ENCODE measurements at regions not wholly inside any gene's neighbourhood (a gene's known extent, or its start where the extent isn't known, plus 50 kb on each side); places are given as distances from the start of the nearest gene placed in this dataset.

DNA sequence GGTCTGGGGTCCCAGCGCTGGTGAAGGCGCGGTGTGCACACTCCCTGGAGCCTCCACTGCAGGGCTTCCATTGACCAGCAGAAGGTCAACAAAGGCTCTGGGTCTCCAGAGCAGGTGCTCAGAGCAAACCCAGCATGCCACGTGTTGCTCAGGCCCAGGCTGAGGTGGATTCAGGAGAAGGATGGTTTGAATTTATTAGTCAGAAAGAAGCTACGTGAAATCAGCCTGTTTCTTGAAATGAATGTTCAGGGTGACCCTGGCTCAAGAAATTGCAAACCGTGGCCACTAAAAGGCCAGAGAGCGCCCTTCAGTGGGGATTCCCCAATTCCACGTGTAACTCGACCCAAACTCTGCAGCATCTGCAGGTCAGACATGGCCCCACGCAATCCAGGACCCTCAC, 82.7 kb upstream of the PFKP start:
- TF ChIP-seq POLR2A (IDR thresholded peaks at IDR 0.05; ENCODE audit: low read depth, low read length) = no peak
- TF ChIP-seq POLR2AphosphoS5 (IDR thresholded peaks at IDR 0.05; ENCODE audit: low read depth, low read length) = no peak
- TF ChIP-seq TAF1 (IDR thresholded peaks at IDR 0.05; ENCODE audit: borderline replicate concordance, low read depth, low read length) = no peak

Data from GM12892 (cell line).